GM21360 (cell line): ENCODE measurements at regions not wholly inside any gene's neighbourhood (a gene's known extent, or its start where the extent isn't known, plus 50 kb on each side); places are given as distances from the start of the nearest gene placed in this dataset.
"Not testable (repeated sequence)": the region's sequence is repeated elsewhere in the genome, so short reads cannot be mapped to it uniquely, and the experiment has no call there.

Source experiments
- ATAC-seq: cut with Tn5 transposase; IDR thresholded peaks from one replicate; pipeline ENCODE4 v1.9.1; 2021; ENCODE audit warnings: mild to moderate bottlenecking, moderate library complexity; ENCODE audit not compliant: unreplicated experiment

GRCh38 chr4:30538794-30539193 is 181.4 kb upstream of the PCDH7 start:
- ATAC-seq = no peak

GRCh38 chr4:30543057-30543456 is 177.1 kb upstream of the PCDH7 start:
- ATAC-seq = no peak

GRCh38 chr4:30553151-30553550 is 167.0 kb upstream of the PCDH7 start:
- no peak for ATAC-seq

GRCh38 chr4:30553706-30554105 is 166.5 kb upstream of the PCDH7 start:
- ATAC-seq = no peak

- no peak for ATAC-seq
These were observed 164.4 kb upstream of the PCDH7 start for GRCh38 chr4:30555775-30556174.

- no peak for ATAC-seq
These were observed 160.7 kb upstream of the PCDH7 start for GRCh38 chr4:30559481-30559880.

GRCh38 chr4:30586850-30587249 is 133.3 kb upstream of the PCDH7 start:
- ATAC-seq = no peak

- not testable (repeated sequence) for ATAC-seq
These were observed 130.5 kb upstream of the PCDH7 start for GRCh38 chr4:30589669-30590068.

- ATAC-seq = no peak
These were observed 119.7 kb upstream of the PCDH7 start for GRCh38 chr4:30600246-30601017.

GRCh38 chr4:30601070-30601865 is 118.9 kb upstream of the PCDH7 start:
- ATAC-seq = no peak

GRCh38 chr4:30605616-30606190 is 114.5 kb upstream of the PCDH7 start:
- ATAC-seq = no peak

- no peak for ATAC-seq
These were observed 109.8 kb upstream of the PCDH7 start for GRCh38 chr4:30610361-30610760.

- no peak for ATAC-seq
These were observed 105.4 kb upstream of the PCDH7 start for GRCh38 chr4:30614771-30615170.

- no peak for ATAC-seq
These were observed 103.1 kb upstream of the PCDH7 start for GRCh38 chr4:30616942-30617646.

- no peak for ATAC-seq
These were observed 102.3 kb upstream of the PCDH7 start for GRCh38 chr4:30617836-30618235.

GRCh38 chr4:30619679-30620078 is 100.5 kb upstream of the PCDH7 start:
- no peak for ATAC-seq

GRCh38 chr4:30620711-30621110 is 99.5 kb upstream of the PCDH7 start:
- ATAC-seq = no peak

- ATAC-seq = no peak
These were observed 89.7 kb upstream of the PCDH7 start for GRCh38 chr4:30630431-30630830.

GRCh38 chr4:30632751-30633150 is 87.4 kb upstream of the PCDH7 start:
- no peak for ATAC-seq

GRCh38 chr4:30641345-30641744 is 78.8 kb upstream of the PCDH7 start:
- ATAC-seq = no peak

- ATAC-seq = no peak
These were observed 77.6 kb upstream of the PCDH7 start for GRCh38 chr4:30642567-30642966.
